Stimulated activated CD8-positive, alpha-beta memory T cell treated with anti-CD3 and anti-CD28 coated beads, Interleukin-7, amount 100 ng/mL, for 1 hour (primary cell): ENCODE measurements at regions not wholly inside any gene's neighbourhood (a gene's known extent, or its start where the extent isn't known, plus 50 kb on each side); places are given as distances from the start of the nearest gene placed in this dataset.

Experiments
- DNase-seq, 2 donors: peaks; one replicate each; pipeline ENCODE4 v3.0.0-alpha.2; 2020; ENCODE audit warnings: low read depth in 2 of 2

- no peak for DNase-seq
Measured at GRCh38 chr17:79281803-79282202, 207.2 kb downstream of the ENGASE start.

GRCh38 chr17:79280866-79281572, 206.4 kb downstream of the ENGASE start:
- no peak for DNase-seq

GRCh38 chr17:79280010-79280409, 205.4 kb downstream of the ENGASE start:
- no peak for DNase-seq

GRCh38 chr17:79279320-79279719, 204.7 kb downstream of the ENGASE start:
- DNase-seq: no peak

- no peak for DNase-seq
Measured at GRCh38 chr17:79276821-79277220, 202.2 kb downstream of the ENGASE start.

GRCh38 chr17:79273660-79274059, 199.0 kb downstream of the ENGASE start:
- DNase-seq: no peak

- no peak for DNase-seq
Measured at GRCh38 chr17:79272666-79273219, 198.1 kb downstream of the ENGASE start.

GRCh38 chr17:79272220-79272619, 197.6 kb downstream of the ENGASE start:
- no peak for DNase-seq

- DNase-seq: no peak
Measured at GRCh38 chr17:79269620-79270019, 195.0 kb downstream of the ENGASE start.

GRCh38 chr17:79263191-79263590, 188.6 kb downstream of the ENGASE start:
- DNase-seq: no peak

GRCh38 chr17:79262624-79263023, 188.0 kb downstream of the ENGASE start:
- no peak for DNase-seq

GRCh38 chr17:79261355-79262072, 186.9 kb downstream of the ENGASE start:
- DNase-seq: no peak

- no peak for DNase-seq
Measured at GRCh38 chr17:79258843-79259242, 184.2 kb downstream of the ENGASE start.

- no peak for DNase-seq
Measured at GRCh38 chr17:79258041-79258440, 183.4 kb downstream of the ENGASE start.

- DNase-seq: no peak
Measured at GRCh38 chr17:79255926-79256585, 181.4 kb downstream of the ENGASE start.

GRCh38 chr17:79255456-79255855, 180.8 kb downstream of the ENGASE start:
- no peak for DNase-seq

- DNase-seq: no peak
Measured at GRCh38 chr17:79255046-79255445, 180.4 kb downstream of the ENGASE start.

- DNase-seq: no peak
Measured at GRCh38 chr17:79252886-79253285, 178.3 kb downstream of the ENGASE start.

- no peak for DNase-seq
Measured at GRCh38 chr17:79251824-79252223, 177.2 kb downstream of the ENGASE start.

GRCh38 chr17:79249929-79250521, 175.4 kb downstream of the ENGASE start:
- DNase-seq: no peak

GRCh38 chr17:79248843-79249493, 174.3 kb downstream of the ENGASE start:
- DNase-seq: no peak
